GM23338 (cell line): ENCODE measurements at regions not wholly inside any gene's neighbourhood (a gene's known extent, or its start where the extent isn't known, plus 50 kb on each side); places are given as distances from the start of the nearest gene placed in this dataset.

Source experiments
- ATAC-seq: fragments of 200-7000 bp; cut with Tn5 transposase; 3 replicates; pipeline ENCODE4 v1.9.1; 2020
- DNase-seq: peaks from one replicate; pipeline ENCODE4 v3.0.0-alpha.2; 2015; ENCODE audit warnings: low spot score
- H2AFZ ChIP-seq: fragments of 200-600 bp; sonication (generic); 2 replicates; pipeline ENCODE4 v1.8.0; 2016; ENCODE audit warnings: antibody characterized with exemption, mild to moderate bottlenecking, moderate library complexity
- H3F3A ChIP-seq: fragments of 200-600 bp; sonication (generic); replicated peaks from 2 replicates; pipeline ENCODE4 v1.8.0; 2017; ENCODE audit warnings: antibody characterized with exemption, mixed run types, low read depth
- H3K27ac ChIP-seq: fragments of 200-600 bp; sonication (generic); 2 replicates; pipeline ENCODE4 v1.6.1; 2016; ENCODE audit warnings: low read depth
- H3K27me3 ChIP-seq: fragments of 200-600 bp; sonication (generic); 2 replicates; pipeline ENCODE4 v1.8.0; 2016; ENCODE audit warnings: mild to moderate bottlenecking, mixed run types, moderate library complexity; ENCODE audit not compliant: insufficient read depth
- H3K36me3 ChIP-seq: fragments of 200-600 bp; sonication (generic); 2 replicates; pipeline ENCODE4 v1.8.0; 2016; ENCODE audit warnings: mild to moderate bottlenecking; ENCODE audit not compliant: insufficient read depth
- H3K4me1 ChIP-seq: fragments of 200-600 bp; sonication (generic); 2 replicates; pipeline ENCODE4 v1.8.0; 2016; ENCODE audit warnings: mild to moderate bottlenecking, moderate library complexity; ENCODE audit not compliant: insufficient read depth
- H3K4me2 ChIP-seq: fragments of 200-600 bp; sonication (generic); 2 replicates; pipeline ENCODE4 v1.7.1; 2017; ENCODE audit warnings: mixed run types
- H3K4me3 ChIP-seq: fragments of 200-600 bp; sonication (generic); 2 replicates; pipeline ENCODE4 v1.6.1; 2016; ENCODE audit warnings: mixed run types
- H3K79me2 ChIP-seq: fragments of 200-600 bp; sonication (generic); replicated peaks from 2 replicates; pipeline ENCODE4 v1.8.0; 2017; ENCODE audit warnings: mild to moderate bottlenecking; ENCODE audit not compliant: insufficient read depth
- H3K9me2 ChIP-seq: fragments of 200-600 bp; sonication (generic); 2 replicates; pipeline ENCODE4 v1.8.0; 2017; ENCODE audit not compliant: insufficient read depth
- H4K20me1 ChIP-seq: fragments of 200-600 bp; sonication (generic); replicated peaks from 2 replicates; pipeline ENCODE4 v1.8.0; 2017; ENCODE audit warnings: mild to moderate bottlenecking; ENCODE audit not compliant: insufficient read depth
- H3K27ac Mint-ChIP-seq: 2 replicates; pipeline ENCODE4 v1.8.0; 2020; ENCODE audit warnings: inconsistent platforms, mild to moderate bottlenecking, moderate library complexity, mixed read lengths
- H3K27me3 Mint-ChIP-seq: 3 replicates; pipeline ENCODE4 v1.8.0; 2022; ENCODE audit warnings: low read depth, mild to moderate bottlenecking, moderate library complexity, mixed read lengths, inconsistent platforms; ENCODE audit not compliant: insufficient read depth, poor library complexity
- H3K36me3 Mint-ChIP-seq: 3 replicates; pipeline ENCODE4 v1.8.0; 2021; ENCODE audit warnings: low read depth, mild to moderate bottlenecking, inconsistent platforms, moderate library complexity, mixed read lengths
- H3K4me1 Mint-ChIP-seq: 3 replicates; pipeline ENCODE4 v1.8.0; 2020; ENCODE audit warnings: mild to moderate bottlenecking, inconsistent platforms, mixed read lengths
- H3K4me3 Mint-ChIP-seq: 3 replicates; pipeline ENCODE4 v1.8.0; 2021; ENCODE audit warnings: moderate library complexity, mild to moderate bottlenecking, inconsistent platforms, mixed read lengths
- H3K9me3 Mint-ChIP-seq: 3 replicates; pipeline ENCODE4 v1.8.0; 2020; ENCODE audit warnings: moderate library complexity, mild to moderate bottlenecking, inconsistent platforms, mixed read lengths
- CREB1 ChIP-seq: fragments of 250-450 bp; sonication (Bioruptor Pico); IDR thresholded peaks from 2 replicates; pipeline ENCODE4 v1.5.0; 2020; ENCODE audit warnings: low read depth, mild to moderate bottlenecking, moderate library complexity
- CTCF ChIP-seq, 2 experiments: fragments of 200-600 bp in 1 of 2; sonication (generic) in 1 of 2; conservative IDR thresholded peaks; 2 replicates each; pipeline versions ENCODE4 v1.5.1 to v1.6.1; 2016 to 2017; ENCODE audit warnings: antibody characterized with exemption in 2 of 2, low read depth in 2 of 2, mild to moderate bottlenecking in 2 of 2, moderate library complexity in 1 of 2
- ETS1 ChIP-seq: IDR thresholded peaks from 2 replicates; pipeline ENCODE4 v1.6.1; 2016; ENCODE audit warnings: antibody characterized with exemption
- EZH2 ChIP-seq: fragments of 200-600 bp; sonication (generic); IDR thresholded peaks from one replicate; pipeline ENCODE4 v1.8.0; 2017; ENCODE audit warnings: antibody characterized with exemption, mild to moderate bottlenecking, low read depth; ENCODE audit not compliant: unreplicated experiment
- EZH2phosphoT487 ChIP-seq: fragments of 200-600 bp; sonication (generic); IDR thresholded peaks from one replicate; pipeline ENCODE4 v1.8.1; 2018; ENCODE audit warnings: antibody characterized with exemption; ENCODE audit not compliant: unreplicated experiment
- JUNB ChIP-seq: IDR thresholded peaks from one replicate; pipeline ENCODE4 v1.6.1; 2016; ENCODE audit warnings: antibody characterized with exemption; ENCODE audit not compliant: unreplicated experiment
- NANOG ChIP-seq: IDR thresholded peaks from 2 replicates; pipeline ENCODE4 v1.6.1; 2016; ENCODE audit warnings: antibody characterized with exemption, borderline replicate concordance
- POLR2AphosphoS5 ChIP-seq: IDR thresholded peaks from 2 replicates; pipeline ENCODE4 v1.6.1; 2016; ENCODE audit warnings: antibody characterized with exemption, low read depth
- REST ChIP-seq: IDR thresholded peaks from one replicate; pipeline ENCODE4 v1.6.1; 2018; ENCODE audit warnings: antibody characterized with exemption; ENCODE audit not compliant: unreplicated experiment
- STAT1 ChIP-seq: IDR thresholded peaks from one replicate; pipeline ENCODE4 v1.6.1; 2016; ENCODE audit warnings: antibody characterized with exemption; ENCODE audit not compliant: unreplicated experiment
- ZNF114 ChIP-seq: fragments of 250-450 bp; sonication (Bioruptor Pico); IDR thresholded peaks from 2 replicates; pipeline ENCODE4 v1.5.0; 2020; ENCODE audit warnings: mild to moderate bottlenecking, moderate library complexity
- ZNF331 ChIP-seq: fragments of 250-450 bp; sonication (Bioruptor Pico); IDR thresholded peaks from 2 replicates; pipeline ENCODE4 v1.5.0; 2020; ENCODE audit warnings: low read depth, mild to moderate bottlenecking, moderate library complexity
- ZNF462 ChIP-seq: fragments of 250-450 bp; sonication (Bioruptor Pico); IDR thresholded peaks from 2 replicates; pipeline ENCODE4 v1.5.0; 2020; ENCODE audit warnings: mild to moderate bottlenecking, moderate library complexity

- TF ChIP-seq EZH2phosphoT487 (no peak), ZNF114 (CRISPR knock-in tag) (no peak), JUNB (no peak), ZNF331 (CRISPR knock-in tag) (no peak), ZNF462 (CRISPR knock-in tag) (no peak), NANOG (no peak), STAT1 (no peak), REST (no peak), ETS1 (no peak), CREB1 (CRISPR knock-in tag) (no peak), EZH2 (no peak), POLR2AphosphoS5 (no peak), CTCF (conservative IDR thresholded peaks at IDR 0.05; ENCODE audit: low read depth in 2 of 2) (no peak)
- Histone ChIP-seq H3F3A (no peaks in the 10 kb centered on the region), H3K79me2 (no peaks in the 10 kb centered on the region), H3K4me2 (peak overlapping the region; percentile 57), H3K27ac (no peak overlapping the region), H3K4me3 (no peak overlapping the region), H4K20me1 (no peaks in the 10 kb centered on the region), H3K27me3 (no peaks in the 10 kb centered on the region), H2AFZ (peak overlapping the region; percentile 97), H3K4me1 (peaks cover 10% of the 10 kb centered on the region), H3K9me2 (peaks cover 6% of the 10 kb centered on the region; the same call in 1 of the 2 replicates), H3K36me3 (no peaks in the 10 kb centered on the region)
- DNase-seq (peak; percentile 64), ATAC-seq (peak; percentile 78)
- Mint-ChIP-seq H3K4me1 (peaks cover 16% of the 10 kb centered on the region), H3K27ac (no peak overlapping the region; the same call in 1 of the 2 replicates), H3K36me3 (no peaks in the 10 kb centered on the region), H3K4me3 (no peak overlapping the region), H3K9me3 (no peaks in the 10 kb centered on the region), H3K27me3 (peaks cover 8% of the 10 kb centered on the region)
Observed at GRCh38 chr7:21146642-21147423, 281.1 kb upstream of the SP4 start.
